WTC11 (cell line): ENCODE measurements at regions not wholly inside any gene's neighbourhood (a gene's known extent, or its start where the extent isn't known, plus 50 kb on each side); places are given as distances from the start of the nearest gene placed in this dataset.

Experiments used
- CTCF ChIP-seq: fragments of 200-600 bp; IDR thresholded peaks from 2 replicates; pipeline ENCODE4 v1.8.0; 2022; ENCODE audit warnings: antibody characterized with exemption
- FOXP4 ChIP-seq: sonication (generic); formaldehyde crosslinking; IDR thresholded peaks from 2 replicates; pipeline ENCODE4 v1.8.0; 2022; ENCODE audit warnings: mild to moderate bottlenecking, missing genetic modification reagents
- IRF1 ChIP-seq: sonication (generic); formaldehyde crosslinking; IDR thresholded peaks from 2 replicates; pipeline ENCODE4 v1.8.0; 2023; ENCODE audit warnings: missing genetic modification reagents
- MAX ChIP-seq: sonication (generic); formaldehyde crosslinking; IDR thresholded peaks from 2 replicates; pipeline ENCODE4 v1.8.0; 2022; ENCODE audit warnings: mild to moderate bottlenecking, missing genetic modification reagents
- MLX ChIP-seq: sonication (generic); formaldehyde crosslinking; IDR thresholded peaks from 2 replicates; pipeline ENCODE4 v1.8.1; 2023; ENCODE audit warnings: mild to moderate bottlenecking, missing genetic modification reagents, moderate library complexity
- NFE2L1 ChIP-seq: sonication (generic); formaldehyde crosslinking; IDR thresholded peaks from 2 replicates; pipeline ENCODE4 v1.8.1; 2023; ENCODE audit warnings: missing genetic modification reagents
- PREB ChIP-seq: sonication (generic); formaldehyde crosslinking; IDR thresholded peaks from 2 replicates; pipeline ENCODE4 v1.8.1; 2022; ENCODE audit warnings: mild to moderate bottlenecking, missing genetic modification reagents, moderate library complexity, borderline replicate concordance
- TCF7 ChIP-seq: sonication (generic); formaldehyde crosslinking; IDR thresholded peaks from 2 replicates; pipeline ENCODE4 v1.8.0; 2022; ENCODE audit warnings: mild to moderate bottlenecking, low read depth, missing genetic modification reagents, moderate library complexity
- USF1 ChIP-seq: sonication (generic); formaldehyde crosslinking; IDR thresholded peaks from 2 replicates; pipeline ENCODE4 v1.8.0; 2022; ENCODE audit warnings: mild to moderate bottlenecking, missing genetic modification reagents
- USF2 ChIP-seq: sonication (generic); formaldehyde crosslinking; IDR thresholded peaks from 2 replicates; pipeline ENCODE4 v1.8.1; 2023; ENCODE audit warnings: mild to moderate bottlenecking, missing genetic modification reagents, moderate library complexity
- ZNF423 ChIP-seq: fragments of 250-450 bp; sonication (Bioruptor Pico); IDR thresholded peaks from 2 replicates; pipeline ENCODE4 v2.1.2; 2022; ENCODE audit warnings: mild to moderate bottlenecking, moderate library complexity

- TF ChIP-seq CTCF (no peak), MLX (CRISPR knock-in tag) (no peak), TCF7 (CRISPR knock-in tag) (no peak), NFE2L1 (CRISPR knock-in tag) (no peak), MAX (CRISPR knock-in tag) (no peak), ZNF423 (no peak), PREB (CRISPR knock-in tag) (no peak), FOXP4 (CRISPR knock-in tag) (no peak), IRF1 (CRISPR knock-in tag) (no peak), USF2 (no peak), USF1 (no peak)
Measured at GRCh38 chr14:25246751-25247150, 196.8 kb upstream of the STXBP6 start.
